DOHH2 (cell line): ENCODE measurements at regions not wholly inside any gene's neighbourhood (a gene's known extent, or its start where the extent isn't known, plus 50 kb on each side); places are given as distances from the start of the nearest gene placed in this dataset.

Experiments used
- CTCF ChIP-seq: fragments of 200-600 bp; sonication (generic); IDR thresholded peaks from one replicate; pipeline ENCODE4 v1.5.1; 2014; ENCODE audit warnings: antibody characterized with exemption, mild to moderate bottlenecking, low read depth, low read length; ENCODE audit not compliant: poor library complexity, severe bottlenecking
- EZH2phosphoT487 ChIP-seq: fragments of 200-600 bp; sonication (generic); IDR thresholded peaks from 2 replicates; pipeline ENCODE4 v1.6.1; 2017; ENCODE audit warnings: borderline replicate concordance, mild to moderate bottlenecking, antibody characterized with exemption, low read length, moderate library complexity, mixed read lengths

- no peak for TF ChIP-seq CTCF
- TF ChIP-seq EZH2phosphoT487 = no peak
Observed at GRCh38 chr12:127083008-127083949, 1183.7 kb upstream of the TMEM132C start.
